IMR-90 (cell line): ENCODE measurements at regions not wholly inside any gene's neighbourhood (a gene's known extent, or its start where the extent isn't known, plus 50 kb on each side); places are given as distances from the start of the nearest gene placed in this dataset.
A peak's percentile ranks its signal among the peaks of the same experiment; 100 is the strongest.

Experiments
- ATAC-seq: fragments of 200-7000 bp; cut with Tn5 transposase; 2 replicates; pipeline ENCODE4 v1.9.1; 2020; ENCODE audit warnings: low read depth, mild to moderate bottlenecking, moderate library complexity
- BruUV-seq: library from RNA; stranded (reverse); fragments of 400-500 nt; replicated peaks from 2 replicates; lab custom pipeline; 2021; lab: Mats Ljungman, UMichigan
- CTCF ChIA-PET: fragments of 300-600 bp; formaldehyde crosslinking; extraction: SDS; loops from one replicate; lab custom pipeline; 2021; ENCODE audit warnings: antibody characterized with exemption; lab: Yijun Ruan, JAX
- POLR2A ChIA-PET: fragments of 300-600 bp; sonication (Branson Sonifier 250); formaldehyde crosslinking; loops from one replicate; lab custom pipeline; 2022; ENCODE audit warnings: antibody characterized with exemption; ENCODE audit not compliant: unreplicated experiment; lab: Charles Lee
- DNase-seq: peaks from one replicate; pipeline ENCODE4 v3.0.0; 2013
- H2AFZ ChIP-seq: replicated peaks from 2 replicates; pipeline ENCODE3; 2013; ENCODE audit warnings: low read length, mild to moderate bottlenecking; ENCODE audit not compliant: poor library complexity
- H2AK5ac ChIP-seq: 2 replicates; pipeline ENCODE4 v1.6.1; 2013; ENCODE audit warnings: low read depth, low read length, inconsistent platforms
- H2AK9ac ChIP-seq: replicated peaks from 2 replicates; pipeline ENCODE3; 2013; ENCODE audit warnings: mild to moderate bottlenecking, low read depth, low read length, moderate library complexity; ENCODE audit not compliant: poor library complexity
- H2BK120ac ChIP-seq: 2 replicates; pipeline ENCODE4 v1.6.1; 2013; ENCODE audit warnings: low read depth, low read length, inconsistent platforms
- H2BK15ac ChIP-seq: 3 replicates; pipeline ENCODE4 v1.6.1; 2013; ENCODE audit warnings: low read depth, low read length, inconsistent platforms
- H2BK20ac ChIP-seq: 2 replicates; pipeline ENCODE4 v1.6.1; 2013; ENCODE audit warnings: low read depth, mild to moderate bottlenecking, inconsistent platforms, low read length, moderate library complexity
- H2BK5ac ChIP-seq: 2 replicates; pipeline ENCODE4 v1.6.1; 2013; ENCODE audit warnings: mild to moderate bottlenecking, low read depth, low read length, inconsistent platforms; ENCODE audit not compliant: poor library complexity, severe bottlenecking
- H3K14ac ChIP-seq: replicated peaks from 2 replicates; pipeline ENCODE4 v1.6.1; 2013; ENCODE audit warnings: low read depth, low read length, inconsistent platforms
- H3K18ac ChIP-seq: 2 replicates; pipeline ENCODE4 v1.6.1; 2013; ENCODE audit warnings: low read depth, low read length, control low read depth
- H3K23ac ChIP-seq: 2 replicates; pipeline ENCODE4 v1.6.1; 2013; ENCODE audit warnings: low read depth, low read length, inconsistent platforms
- H3K27ac ChIP-seq: 2 replicates; pipeline ENCODE4 v1.5.1; 2013; ENCODE audit warnings: mild to moderate bottlenecking, control low read depth, low read length; ENCODE audit not compliant: insufficient read depth
- H3K27me3 ChIP-seq: 2 replicates; pipeline ENCODE4 v1.6.1; 2013; ENCODE audit warnings: low read length; ENCODE audit not compliant: control insufficient read depth, insufficient read depth
- H3K36me3 ChIP-seq: 2 replicates; pipeline ENCODE4 v1.6.1; 2013; ENCODE audit warnings: low read length, mixed read lengths; ENCODE audit not compliant: control insufficient read depth, insufficient read depth
- H3K4ac ChIP-seq: 2 replicates; pipeline ENCODE4 v1.6.1; 2013; ENCODE audit warnings: low read depth, low read length, inconsistent platforms
- H3K4me1 ChIP-seq: 2 replicates; pipeline ENCODE4 v1.6.1; 2013; ENCODE audit warnings: low read length, mixed read lengths; ENCODE audit not compliant: control insufficient read depth, insufficient read depth
- H3K4me2 ChIP-seq: 2 replicates; pipeline ENCODE4 v1.6.1; 2013; ENCODE audit warnings: low read depth, mild to moderate bottlenecking, control low read depth, low read length, moderate library complexity
- H3K4me3 ChIP-seq: 2 replicates; pipeline ENCODE4 v1.5.1; 2013; ENCODE audit warnings: low read depth, mild to moderate bottlenecking, control low read depth, low read length, moderate library complexity; ENCODE audit not compliant: insufficient read depth
- H3K56ac ChIP-seq: 2 replicates; pipeline ENCODE4 v1.6.1; 2013; ENCODE audit warnings: low read length, inconsistent platforms; ENCODE audit not compliant: insufficient read depth; ENCODE audit errors: extremely low read depth
- H3K79me1 ChIP-seq, 2 experiments: 2 replicates each; pipeline ENCODE4 v1.6.1; 2013; ENCODE audit warnings: low read length in 2 of 2, inconsistent platforms in 1 of 2, low read depth in 1 of 2
- H3K9ac ChIP-seq: 2 replicates; pipeline ENCODE4 v1.6.1; 2013; ENCODE audit warnings: low read depth, low read length, control low read depth
- H3K9me1 ChIP-seq: 2 replicates; pipeline ENCODE4 v1.6.1; 2013; ENCODE audit warnings: low read length, inconsistent platforms; ENCODE audit not compliant: insufficient read depth
- H3K9me3 ChIP-seq: 2 replicates; pipeline ENCODE4 v1.6.1; 2013; ENCODE audit warnings: low read length; ENCODE audit not compliant: control insufficient read depth, insufficient read depth
- H4K20me1 ChIP-seq: 2 replicates; pipeline ENCODE4 v1.6.1; 2013; ENCODE audit warnings: low read length, inconsistent platforms; ENCODE audit not compliant: insufficient read depth
- H4K5ac ChIP-seq: 2 replicates; pipeline ENCODE4 v1.6.1; 2013; ENCODE audit warnings: mild to moderate bottlenecking, low read depth, low read length, control low read depth
- H4K8ac ChIP-seq, 2 experiments: 2 replicates each; pipeline ENCODE4 v1.6.1; 2013; ENCODE audit warnings: low read depth in 2 of 2, low read length in 2 of 2, control low read depth in 1 of 2, inconsistent platforms in 1 of 2
- H4K91ac ChIP-seq: 2 replicates; pipeline ENCODE4 v1.6.1; 2013; ENCODE audit warnings: low read depth, low read length, inconsistent platforms; ENCODE audit not compliant: insufficient read depth
- BHLHE40 ChIP-seq: fragments of 150-350 bp; IDR thresholded peaks from 2 replicates; pipeline ENCODE4 v1.6.1; 2016; ENCODE audit warnings: mild to moderate bottlenecking, low read depth, low read length
- CEBPB ChIP-seq: IDR thresholded peaks from 2 replicates; pipeline ENCODE4 v1.6.1; 2012; ENCODE audit warnings: low read depth, low read length, improper control_type of control experiment
- CHD1 ChIP-seq: IDR thresholded peaks from 2 replicates; pipeline ENCODE4 v1.6.1; 2012; ENCODE audit warnings: low read depth, low read length, improper control_type of control experiment
- CTCF ChIP-seq: conservative IDR thresholded peaks from 2 replicates; pipeline ENCODE4 v1.5.1; 2012; ENCODE audit warnings: mild to moderate bottlenecking, low read depth, low read length, improper control_type of control experiment
- ELK1 ChIP-seq: fragments of 150-350 bp; IDR thresholded peaks from 2 replicates; pipeline ENCODE4 v1.6.1; 2016; ENCODE audit warnings: low read depth, mild to moderate bottlenecking, low read length, moderate library complexity, borderline replicate concordance
- MAZ ChIP-seq: IDR thresholded peaks from 2 replicates; pipeline ENCODE4 v1.6.1; 2012; ENCODE audit warnings: low read depth, mild to moderate bottlenecking, low read length, improper control_type of control experiment, moderate library complexity, borderline replicate concordance
- MXI1 ChIP-seq: IDR thresholded peaks from 2 replicates; pipeline ENCODE4 v1.6.1; 2012; ENCODE audit warnings: low read depth, mild to moderate bottlenecking, low read length, moderate library complexity, borderline replicate concordance
- NFE2L2 ChIP-seq: fragments of 150-350 bp; IDR thresholded peaks from 2 replicates; pipeline ENCODE4 v1.6.1; 2016; ENCODE audit warnings: low read depth, mild to moderate bottlenecking, low read length
- POLR2A ChIP-seq: IDR thresholded peaks from 2 replicates; pipeline ENCODE4 v1.6.1; 2012; ENCODE audit warnings: mild to moderate bottlenecking, low read depth, low read length
- RAD21 ChIP-seq: IDR thresholded peaks from 2 replicates; pipeline ENCODE4 v1.6.1; 2012; ENCODE audit warnings: low read length, improper control_type of control experiment
- RCOR1 ChIP-seq: IDR thresholded peaks from 2 replicates; pipeline ENCODE4 v1.6.1; 2012; ENCODE audit warnings: mild to moderate bottlenecking, low read length, improper control_type of control experiment; ENCODE audit not compliant: insufficient replicate concordance
- RFX5 ChIP-seq: IDR thresholded peaks from 2 replicates; pipeline ENCODE4 v1.8.0; 2012; ENCODE audit warnings: low read depth, mild to moderate bottlenecking, low read length, moderate library complexity
- SMC3 ChIP-seq: fragments of 150-350 bp; IDR thresholded peaks from 2 replicates; pipeline ENCODE4 v1.6.1; 2016; ENCODE audit warnings: low read depth, mild to moderate bottlenecking, antibody characterized with exemption, low read length, moderate library complexity
- WGBS, 2 experiments: methylation state at CpG; one replicate each; pipeline versions ENCODE4 v1.1.5 to v1.1.7; 2013; ENCODE audit warnings: missing lambda C conversion rate in 2 of 2; ENCODE audit not compliant: insufficient read length in 1 of 2; ENCODE audit errors: extremely low coverage in 2 of 2; 5-methylcytosine and 5-hydroxymethylcytosine counted together
- dilution Hi-C: fragments of 300-500 bp; cut with HindIII; formaldehyde crosslinking; loops from one replicate; pipeline ENCODE4 v1.14.3; 2018; ENCODE audit warnings: low sequenced_read_pairs; ENCODE audit not compliant: unreplicated experiment
- in situ Hi-C: fragments of 300-500 bp; cut with MboI; formaldehyde crosslinking; loops from 3 replicates; pipeline ENCODE4 v1.14.3; 2019; ENCODE audit warnings: low sequenced_read_pairs, inconsistent platforms, mixed read lengths
- intact Hi-C: fragments of 100-400 bp; cut with micrococcal nuclease; formaldehyde crosslinking; loops from 2 replicates; pipeline ENCODE4 v1.10.0; 2022

GRCh38 chr18:8938817-8939216 lies 163.7 kb upstream of the NDUFV2 start:
- peak overlapping the region; percentile 1; the same call in 1 of the 2 replicates for H3K4ac ChIP-seq
- H3K18ac ChIP-seq: peak overlapping the region; percentile 23; the same call in 1 of the 2 replicates
- H3K4me2 ChIP-seq: no peak overlapping the region
- WGBS, 2 experiments: no CpG with 5 or more reads among the region's 7 CpGs
- no peaks in the 10 kb centered on the region for H3K9me3 ChIP-seq
- ATAC-seq: no peak
- no peaks in the 10 kb centered on the region for H3K36me3 ChIP-seq
- H2BK5ac ChIP-seq: no peak overlapping the region
- peak overlapping the region in 1 of 2 experiments; percentile 54; a peak in 2 of 4 replicates for H4K8ac ChIP-seq
- ChIA-PET CTCF (no interaction called here), POLR2A (interaction anchor here (0.6 kb wide), 1 partner anchor 138 kb away, joined by 3 read pairs; no protein-coding TSS in a partner anchor)
- no peak overlapping the region; the same call in 1 of the 3 replicates for H2BK15ac ChIP-seq
- peak overlapping the region; percentile 38; the same call in 1 of the 2 replicates for H2BK120ac ChIP-seq
- H3K23ac ChIP-seq: no peak overlapping the region
- peak overlapping the region; percentile 25; the same call in 1 of the 2 replicates for H4K91ac ChIP-seq
- dilution Hi-C loops: no loop called here
- no peaks in the 10 kb centered on the region for H3K27me3 ChIP-seq
- peaks cover 9% of the 10 kb centered on the region; the same call in 1 of the 2 replicates for H3K9me1 ChIP-seq
- DNase-seq: peak; percentile 43
- H3K27ac ChIP-seq: no peak overlapping the region
- BruUV-seq: no TSS peak
- H3K14ac ChIP-seq: peak overlapping the region; percentile 1; the same call in 1 of the 2 replicates
- no peak overlapping the region for H3K9ac ChIP-seq
- peak overlapping the region; percentile 54 for H2AK5ac ChIP-seq
- peaks cover 7% of the 10 kb centered on the region for H3K4me1 ChIP-seq
- TF ChIP-seq BHLHE40: no peak
- no peak for TF ChIP-seq POLR2A
- no peak for TF ChIP-seq SMC3
- no peak for TF ChIP-seq MAZ
- no peak for TF ChIP-seq CEBPB
- TF ChIP-seq RFX5: no peak
- no peak for TF ChIP-seq RAD21
- TF ChIP-seq MXI1: no peak
- TF ChIP-seq CHD1: no peak
- no peak for TF ChIP-seq ELK1
- no peak for TF ChIP-seq NFE2L2
- no peak for TF ChIP-seq CTCF
- TF ChIP-seq RCOR1: no peak
- H4K20me1 ChIP-seq: no peaks in the 10 kb centered on the region
- H3K4me3 ChIP-seq: no peak overlapping the region
- H2AFZ ChIP-seq: no peak overlapping the region
- H3K56ac ChIP-seq: no peak overlapping the region
- 0 out of 2 replicates have a peak overlapping the region, but pooled peaks have one; percentile 11 for H4K5ac ChIP-seq
- in situ Hi-C loops: no loop called here
- intact Hi-C loops: no loop called here
- H2BK20ac ChIP-seq: peak overlapping the region; percentile 77; the same call in 1 of the 2 replicates
- H3K79me1 ChIP-seq: no peaks in the 10 kb centered on the region
- no peak overlapping the region for H2AK9ac ChIP-seq
